Stimulated activated CD8-positive, alpha-beta memory T cell treated with anti-CD3 and anti-CD28 coated beads, Interleukin-12 subunit alpha, Interleukin-12 subunit beta, amount 100 ng/mL, for 24 hours (primary cell): ENCODE measurements at regions not wholly inside any gene's neighbourhood (a gene's known extent, or its start where the extent isn't known, plus 50 kb on each side); places are given as distances from the start of the nearest gene placed in this dataset.

ENCODE experiments used
- DNase-seq: peaks from one replicate; pipeline ENCODE4 v3.0.0-alpha.2; 2020; ENCODE audit errors: extremely low read depth

GRCh38 chr5:133905424-133905823 lies 63.0 kb downstream of the C5orf15 start:
- no peak for DNase-seq

- DNase-seq: no peak
Measured at GRCh38 chr5:133904641-133905040, 63.8 kb downstream of the C5orf15 start.

- DNase-seq: no peak
Measured at GRCh38 chr5:133902511-133903118, 65.8 kb downstream of the C5orf15 start.

GRCh38 chr5:133900534-133901270 lies 67.7 kb downstream of the C5orf15 start:
- no peak for DNase-seq

- DNase-seq: no peak
Measured at GRCh38 chr5:133899506-133899905, 68.9 kb downstream of the C5orf15 start.

GRCh38 chr5:133898440-133898839 lies 70.0 kb downstream of the C5orf15 start:
- no peak for DNase-seq

GRCh38 chr5:133897431-133897830 lies 71.0 kb downstream of the C5orf15 start:
- DNase-seq: no peak

GRCh38 chr5:133896873-133897272 lies 71.6 kb downstream of the C5orf15 start:
- no peak for DNase-seq

- DNase-seq: no peak
Measured at GRCh38 chr5:133895979-133896845, 72.2 kb downstream of the C5orf15 start.

- DNase-seq: no peak
Measured at GRCh38 chr5:133894143-133894542, 74.3 kb downstream of the C5orf15 start.

GRCh38 chr5:133892774-133893173 lies 75.7 kb downstream of the C5orf15 start:
- DNase-seq: no peak

GRCh38 chr5:133892306-133892705 lies 76.1 kb downstream of the C5orf15 start:
- DNase-seq: no peak

- DNase-seq: no peak
Measured at GRCh38 chr5:133891390-133891789, 77.0 kb downstream of the C5orf15 start.

GRCh38 chr5:133890776-133891280 lies 77.6 kb downstream of the C5orf15 start:
- DNase-seq: no peak

- no peak for DNase-seq
Measured at GRCh38 chr5:133890314-133890713, 78.1 kb downstream of the C5orf15 start.

GRCh38 chr5:133889271-133889905 lies 79.0 kb downstream of the C5orf15 start:
- no peak for DNase-seq

GRCh38 chr5:133888625-133888991 lies 79.8 kb downstream of the C5orf15 start:
- no peak for DNase-seq

- DNase-seq: no peak
Measured at GRCh38 chr5:133885566-133885965, 82.9 kb downstream of the C5orf15 start.

- DNase-seq: no peak
Measured at GRCh38 chr5:133884569-133885311, 83.7 kb downstream of the C5orf15 start.

- no peak for DNase-seq
Measured at GRCh38 chr5:133883916-133884315, 84.5 kb downstream of the C5orf15 start.

- DNase-seq: no peak
Measured at GRCh38 chr5:133882846-133883245, 85.6 kb downstream of the C5orf15 start.
